WTC11 (cell line): ENCODE measurements at regions not wholly inside any gene's neighbourhood (a gene's known extent, or its start where the extent isn't known, plus 50 kb on each side); places are given as distances from the start of the nearest gene placed in this dataset.

Experiments used
- ATAC-seq: fragments of 200-7000 bp; cut with Tn5 transposase; 2 replicates; pipeline ENCODE4 v1.10.0; 2021; ENCODE audit warnings: mild to moderate bottlenecking, moderate library complexity
- CTCF ChIA-PET: fragments of 300-600 bp; sonication (Branson Sonifier 250); formaldehyde crosslinking; loops from one replicate; lab custom pipeline; 2021; ENCODE audit warnings: antibody characterized with exemption; lab: Charles Lee
- POLR2A ChIA-PET: fragments of 350-600 bp; sonication (Branson Sonifier 250); formaldehyde crosslinking; loops from one replicate; lab custom pipeline; 2021; ENCODE audit warnings: antibody characterized with exemption; lab: Charles Lee
- DNase-seq: peaks from one replicate; pipeline ENCODE4 v3.0.0; 2021; ENCODE audit warnings: low spot score
- H3K27ac Mint-ChIP-seq: 2 replicates; pipeline ENCODE4 v1.8.0; 2021; ENCODE audit warnings: mixed read lengths
- H3K27me3 Mint-ChIP-seq: 2 replicates; pipeline ENCODE4 v1.8.0; 2021; ENCODE audit warnings: low read depth, mild to moderate bottlenecking, moderate library complexity, mixed read lengths
- H3K36me3 Mint-ChIP-seq: 2 replicates; pipeline ENCODE4 v1.8.0; 2021; ENCODE audit warnings: mixed read lengths
- H3K4me1 Mint-ChIP-seq: 2 replicates; pipeline ENCODE4 v1.8.0; 2022; ENCODE audit warnings: mixed read lengths
- H3K4me3 Mint-ChIP-seq: 2 replicates; pipeline ENCODE4 v1.8.0; 2021; ENCODE audit warnings: mild to moderate bottlenecking, moderate library complexity, mixed read lengths
- H3K9me3 Mint-ChIP-seq: 2 replicates; pipeline ENCODE4 v1.8.0; 2021; ENCODE audit warnings: mixed read lengths
- ATF6 ChIP-seq: sonication (generic); formaldehyde crosslinking; IDR thresholded peaks from 2 replicates; pipeline ENCODE4 v1.8.1; 2023; ENCODE audit warnings: mild to moderate bottlenecking, missing genetic modification reagents
- CDX4 ChIP-seq: fragments of 250-450 bp; sonication (Bioruptor Pico); IDR thresholded peaks from 2 replicates; pipeline ENCODE4 v1.9.0; 2021; ENCODE audit warnings: moderate library complexity, mild to moderate bottlenecking, inconsistent platforms, borderline replicate concordance
- E2F1 ChIP-seq: sonication (generic); formaldehyde crosslinking; IDR thresholded peaks from 2 replicates; pipeline ENCODE4 v1.8.0; 2022; ENCODE audit warnings: mild to moderate bottlenecking, missing genetic modification reagents
- EMX1 ChIP-seq: fragments of 250-450 bp; sonication (Bioruptor Pico); IDR thresholded peaks from 2 replicates; pipeline ENCODE4 v1.8.0; 2021; ENCODE audit warnings: mild to moderate bottlenecking
- ESRRA ChIP-seq: sonication (generic); formaldehyde crosslinking; IDR thresholded peaks from 2 replicates; pipeline ENCODE4 v1.8.1; 2022; ENCODE audit warnings: mild to moderate bottlenecking, missing genetic modification reagents, borderline replicate concordance
- FOXK1 ChIP-seq: sonication (generic); formaldehyde crosslinking; IDR thresholded peaks from 2 replicates; pipeline ENCODE4 v1.8.0; 2022; ENCODE audit warnings: mild to moderate bottlenecking, moderate library complexity, missing genetic modification reagents
- GTF2I ChIP-seq: fragments of 250-450 bp; sonication (Bioruptor Pico); conservative IDR thresholded peaks from 2 replicates; pipeline ENCODE4 v1.4.0; 2021; ENCODE audit warnings: mild to moderate bottlenecking
- IRF2 ChIP-seq: sonication (generic); formaldehyde crosslinking; IDR thresholded peaks from 2 replicates; pipeline ENCODE4 v1.8.0; 2022; ENCODE audit warnings: low read depth, missing genetic modification reagents, borderline replicate concordance
- NFATC4 ChIP-seq: fragments of 250-450 bp; sonication (Bioruptor Pico); IDR thresholded peaks from 2 replicates; pipeline ENCODE4 v1.9.0; 2021; ENCODE audit warnings: mild to moderate bottlenecking
- SMAD3 ChIP-seq: sonication (generic); formaldehyde crosslinking; IDR thresholded peaks from 2 replicates; pipeline ENCODE4 v1.8.0; 2022; ENCODE audit warnings: missing genetic modification reagents, mild to moderate bottlenecking, borderline replicate concordance
- SMAD4 ChIP-seq: sonication (generic); formaldehyde crosslinking; IDR thresholded peaks from 2 replicates; pipeline ENCODE4 v1.8.0; 2022; ENCODE audit warnings: mild to moderate bottlenecking, missing genetic modification reagents
- TCF7 ChIP-seq: sonication (generic); formaldehyde crosslinking; IDR thresholded peaks from 2 replicates; pipeline ENCODE4 v1.8.0; 2022; ENCODE audit warnings: mild to moderate bottlenecking, low read depth, missing genetic modification reagents, moderate library complexity
- TEAD1 ChIP-seq: sonication (generic); formaldehyde crosslinking; IDR thresholded peaks from 2 replicates; pipeline ENCODE4 v1.8.0; 2022; ENCODE audit warnings: mild to moderate bottlenecking, missing genetic modification reagents
- TP53 ChIP-seq: sonication (generic); formaldehyde crosslinking; IDR thresholded peaks from 2 replicates; pipeline ENCODE4 v1.8.1; 2023; ENCODE audit warnings: mild to moderate bottlenecking, missing genetic modification reagents
- ZBTB21 ChIP-seq: sonication (generic); formaldehyde crosslinking; IDR thresholded peaks from 2 replicates; pipeline ENCODE4 v1.8.1; 2023; ENCODE audit warnings: mild to moderate bottlenecking, missing genetic modification reagents, borderline replicate concordance
- ZNF423 ChIP-seq: fragments of 250-450 bp; sonication (Bioruptor Pico); IDR thresholded peaks from 2 replicates; pipeline ENCODE4 v2.1.2; 2022; ENCODE audit warnings: mild to moderate bottlenecking, moderate library complexity
- ZNF532 ChIP-seq: fragments of 250-450 bp; sonication (Bioruptor Pico); IDR thresholded peaks from 2 replicates; pipeline ENCODE4 v1.9.0; 2021; ENCODE audit warnings: mild to moderate bottlenecking, borderline replicate concordance
- TF ChIP-seq, protein P1 (sequence below): sonication (generic); formaldehyde crosslinking; IDR thresholded peaks from 2 replicates; pipeline ENCODE4 v1.8.1; 2022; ENCODE audit warnings: low read depth, missing genetic modification reagents, borderline replicate concordance
- TF ChIP-seq, protein P2 (sequence below): sonication (generic); formaldehyde crosslinking; conservative IDR thresholded peaks from 2 replicates; pipeline ENCODE4 v1.8.1; 2023; ENCODE audit warnings: mild to moderate bottlenecking, low read depth, missing genetic modification reagents, moderate library complexity
- TF ChIP-seq, protein P3 (sequence below): sonication (generic); formaldehyde crosslinking; IDR thresholded peaks from 2 replicates; pipeline ENCODE4 v1.8.1; 2022; ENCODE audit warnings: mild to moderate bottlenecking, moderate library complexity, missing genetic modification reagents

DNA sequence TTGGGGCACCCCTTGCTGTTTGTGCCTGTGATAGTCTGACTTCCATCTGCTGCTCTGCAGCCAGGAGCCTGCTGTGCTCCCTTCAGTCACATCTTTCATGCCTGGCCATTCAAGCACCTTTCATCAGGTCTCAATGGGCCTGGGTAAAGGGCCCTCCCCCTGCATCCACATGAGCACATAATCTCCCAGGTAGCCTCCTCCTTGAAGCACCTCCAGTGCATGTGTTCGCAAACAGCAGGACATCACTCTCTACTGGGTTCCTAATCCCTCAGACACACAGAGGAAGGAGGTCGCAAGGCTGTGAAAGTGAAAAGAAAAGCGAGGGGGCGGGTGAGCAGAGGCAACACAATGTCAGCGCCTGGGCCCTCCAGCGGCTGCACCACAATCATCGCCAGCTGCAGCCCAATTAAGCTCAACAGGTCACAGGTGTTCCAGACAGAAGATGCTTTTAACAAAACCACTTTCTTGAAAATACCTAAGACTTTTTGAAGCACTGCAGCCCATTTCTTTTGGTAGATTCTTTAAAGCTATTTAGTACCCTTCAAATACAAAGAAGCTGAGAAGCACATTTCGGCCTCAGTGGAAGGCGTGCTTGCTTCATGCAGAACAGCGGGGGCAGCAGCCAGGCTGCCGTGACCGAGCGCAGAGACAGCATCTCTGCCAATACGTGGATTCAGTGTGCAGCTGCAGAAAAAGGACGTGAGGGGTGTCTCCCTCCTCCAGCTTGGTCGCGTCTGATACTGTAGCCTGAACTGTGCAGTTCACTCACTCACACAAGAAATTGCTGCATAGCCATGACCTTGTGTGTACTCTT lies 92.2 kb upstream of the SPRY1 start (continued):
- TF ChIP-seq ZNF532 (CRISPR knock-in tag) = peak; percentile 7; the same call in 1 of the 2 replicates
- peak; percentile 98 for TF ChIP-seq ZNF423 (CRISPR knock-in tag)

DNA sequence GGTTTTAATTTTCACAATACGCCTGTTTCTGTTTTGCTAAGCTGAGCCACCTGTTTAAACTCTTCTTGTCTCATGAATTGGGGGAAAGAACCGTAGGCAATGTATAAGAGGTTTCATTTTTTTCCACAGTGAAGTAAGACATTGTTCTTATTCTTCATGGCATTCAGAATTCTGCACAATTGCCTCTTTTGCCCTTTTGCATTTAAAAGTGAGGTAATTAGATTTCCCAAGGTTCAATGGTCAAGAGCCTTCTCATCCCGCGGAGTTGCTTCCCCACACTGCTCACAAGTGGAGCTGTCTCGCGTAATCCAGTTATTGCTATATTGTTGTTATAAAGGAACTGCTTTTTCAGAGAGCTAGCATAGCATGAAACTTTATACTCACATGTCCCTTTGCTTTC lies 90.9 kb upstream of the SPRY1 start:
- no peak overlapping the region for H3K27ac Mint-ChIP-seq
- ATAC-seq (no peak), DNase-seq (no peak)
- peaks cover 13% of the 10 kb centered on the region for H3K36me3 Mint-ChIP-seq
- H3K4me3 Mint-ChIP-seq = no peak overlapping the region
- H3K4me1 Mint-ChIP-seq = peaks cover 41% of the 10 kb centered on the region
- ChIA-PET POLR2A (no interaction called here), CTCF (no interaction called here)
- no peaks in the 10 kb centered on the region for H3K27me3 Mint-ChIP-seq
- peaks cover 15% of the 10 kb centered on the region for H3K9me3 Mint-ChIP-seq
- TF ChIP-seq CDX4 (CRISPR knock-in tag) (no peak), SMAD3 (no peak), ATF6 (CRISPR knock-in tag) (no peak), E2F1 (no peak), TP53 (CRISPR knock-in tag) (no peak), NFATC4 (CRISPR knock-in tag) (no peak), TCF7 (CRISPR knock-in tag) (no peak)
- TF ChIP-seq, protein P1, sequence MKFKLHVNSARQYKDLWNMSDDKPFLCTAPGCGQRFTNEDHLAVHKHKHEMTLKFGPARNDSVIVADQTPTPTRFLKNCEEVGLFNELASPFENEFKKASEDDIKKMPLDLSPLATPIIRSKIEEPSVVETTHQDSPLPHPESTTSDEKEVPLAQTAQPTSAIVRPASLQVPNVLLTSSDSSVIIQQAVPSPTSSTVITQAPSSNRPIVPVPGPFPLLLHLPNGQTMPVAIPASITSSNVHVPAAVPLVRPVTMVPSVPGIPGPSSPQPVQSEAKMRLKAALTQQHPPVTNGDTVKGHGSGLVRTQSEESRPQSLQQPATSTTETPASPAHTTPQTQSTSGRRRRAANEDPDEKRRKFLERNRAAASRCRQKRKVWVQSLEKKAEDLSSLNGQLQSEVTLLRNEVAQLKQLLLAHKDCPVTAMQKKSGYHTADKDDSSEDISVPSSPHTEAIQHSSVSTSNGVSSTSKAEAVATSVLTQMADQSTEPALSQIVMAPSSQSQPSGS (CRISPR knock-in tag) = no peak
- TF ChIP-seq, all 79 proteins: peak for 0

DNA sequence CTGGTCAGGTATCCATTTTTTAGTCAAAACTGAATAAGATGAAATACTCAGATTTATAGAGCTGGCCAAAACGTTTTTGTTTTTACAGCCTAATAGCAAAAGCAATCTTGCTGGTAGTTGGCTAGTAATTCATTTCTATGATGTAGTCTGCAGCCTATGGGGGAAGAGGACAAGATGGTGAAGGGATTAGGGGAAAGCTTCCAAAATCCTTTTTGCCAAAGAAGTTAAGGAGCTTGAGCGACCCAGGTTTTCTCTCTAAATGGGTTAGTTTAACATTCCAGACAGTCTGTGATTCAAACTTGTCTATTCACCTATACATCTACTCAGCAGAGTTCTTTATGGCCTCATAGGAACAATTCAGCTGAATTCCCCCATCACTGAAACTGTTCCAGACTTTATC lies 89.8 kb upstream of the SPRY1 start:
- H3K4me1 Mint-ChIP-seq = peaks cover 39% of the 10 kb centered on the region
- DNase-seq (no peak), ATAC-seq (no peak)
- no peak overlapping the region for H3K27ac Mint-ChIP-seq
- H3K36me3 Mint-ChIP-seq = peaks cover 13% of the 10 kb centered on the region
- ChIA-PET CTCF (no interaction called here), POLR2A (no interaction called here)
- H3K9me3 Mint-ChIP-seq = peaks cover 15% of the 10 kb centered on the region
- no peaks in the 10 kb centered on the region for H3K27me3 Mint-ChIP-seq
- no peak overlapping the region for H3K4me3 Mint-ChIP-seq
- no peak for TF ChIP-seq ZBTB21 (CRISPR knock-in tag)
- TF ChIP-seq, protein P2, sequence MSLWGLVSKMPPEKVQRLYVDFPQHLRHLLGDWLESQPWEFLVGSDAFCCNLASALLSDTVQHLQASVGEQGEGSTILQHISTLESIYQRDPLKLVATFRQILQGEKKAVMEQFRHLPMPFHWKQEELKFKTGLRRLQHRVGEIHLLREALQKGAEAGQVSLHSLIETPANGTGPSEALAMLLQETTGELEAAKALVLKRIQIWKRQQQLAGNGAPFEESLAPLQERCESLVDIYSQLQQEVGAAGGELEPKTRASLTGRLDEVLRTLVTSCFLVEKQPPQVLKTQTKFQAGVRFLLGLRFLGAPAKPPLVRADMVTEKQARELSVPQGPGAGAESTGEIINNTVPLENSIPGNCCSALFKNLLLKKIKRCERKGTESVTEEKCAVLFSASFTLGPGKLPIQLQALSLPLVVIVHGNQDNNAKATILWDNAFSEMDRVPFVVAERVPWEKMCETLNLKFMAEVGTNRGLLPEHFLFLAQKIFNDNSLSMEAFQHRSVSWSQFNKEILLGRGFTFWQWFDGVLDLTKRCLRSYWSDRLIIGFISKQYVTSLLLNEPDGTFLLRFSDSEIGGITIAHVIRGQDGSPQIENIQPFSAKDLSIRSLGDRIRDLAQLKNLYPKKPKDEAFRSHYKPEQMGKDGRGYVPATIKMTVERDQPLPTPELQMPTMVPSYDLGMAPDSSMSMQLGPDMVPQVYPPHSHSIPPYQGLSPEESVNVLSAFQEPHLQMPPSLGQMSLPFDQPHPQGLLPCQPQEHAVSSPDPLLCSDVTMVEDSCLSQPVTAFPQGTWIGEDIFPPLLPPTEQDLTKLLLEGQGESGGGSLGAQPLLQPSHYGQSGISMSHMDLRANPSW = no peak
- TF ChIP-seq SMAD4 = no peak
- TF ChIP-seq TEAD1 (CRISPR knock-in tag) = no peak
- no peak for TF ChIP-seq EMX1 (CRISPR knock-in tag)
- no peak for TF ChIP-seq ESRRA (CRISPR knock-in tag)
- TF ChIP-seq, protein P3, sequence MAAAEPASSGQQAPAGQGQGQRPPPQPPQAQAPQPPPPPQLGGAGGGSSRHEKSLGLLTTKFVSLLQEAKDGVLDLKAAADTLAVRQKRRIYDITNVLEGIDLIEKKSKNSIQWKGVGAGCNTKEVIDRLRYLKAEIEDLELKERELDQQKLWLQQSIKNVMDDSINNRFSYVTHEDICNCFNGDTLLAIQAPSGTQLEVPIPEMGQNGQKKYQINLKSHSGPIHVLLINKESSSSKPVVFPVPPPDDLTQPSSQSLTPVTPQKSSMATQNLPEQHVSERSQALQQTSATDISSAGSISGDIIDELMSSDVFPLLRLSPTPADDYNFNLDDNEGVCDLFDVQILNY = no peak
- TF ChIP-seq GTF2I (CRISPR knock-in tag) = no peak
- TF ChIP-seq FOXK1 = no peak
- no peak for TF ChIP-seq IRF2 (CRISPR knock-in tag)
